ENCODE measurements at regions not wholly inside any gene's neighbourhood (a gene's known extent, or its start where the extent isn't known, plus 50 kb on each side); places are given as distances from the start of the nearest gene placed in this dataset.
"Not testable (repeated sequence)": the region's sequence is repeated elsewhere in the genome, so short reads cannot be mapped to it uniquely, and the experiment has no call there.

DNA sequence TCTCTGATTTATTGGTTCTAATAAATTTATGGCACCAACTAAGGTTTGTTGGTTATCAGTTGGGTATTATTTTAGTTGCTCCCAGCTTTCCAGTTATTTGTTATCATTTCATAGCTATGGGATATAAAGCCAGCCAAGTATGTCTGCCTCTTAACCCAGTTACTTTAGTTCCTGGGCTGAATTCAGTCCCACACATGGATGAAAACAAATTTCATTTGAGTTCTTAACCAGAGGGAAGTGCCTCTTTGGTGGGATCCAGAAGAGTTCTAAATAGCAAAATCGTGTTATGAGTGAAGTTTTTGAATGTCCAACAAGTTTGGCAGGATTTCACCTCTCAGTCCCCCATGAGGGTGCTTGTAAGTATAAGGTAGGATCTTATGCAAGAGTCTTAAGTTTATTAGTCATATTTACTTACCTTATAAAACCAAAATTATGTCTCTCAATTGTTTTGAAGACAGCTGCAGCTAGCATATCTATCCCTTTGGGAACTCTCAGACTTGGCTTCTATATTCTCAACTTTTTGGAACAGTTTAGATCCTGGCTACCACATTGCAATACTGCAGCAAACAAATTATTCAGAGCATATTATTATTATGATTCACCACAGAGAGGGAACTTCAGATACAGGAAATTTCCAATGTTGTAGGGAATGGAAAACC is 683.6 kb downstream of the BCKDHB start:
- no peak for TF ChIP-seq CTCF (IDR thresholded peaks at IDR 0.05; ENCODE audit: partially characterized antibody, unreplicated experiment)
- H3K9me3 Mint-ChIP-seq (ENCODE audit: unreplicated experiment): no peaks in the 10 kb centered on the region
- no peaks in the 10 kb centered on the region for H3K36me3 Mint-ChIP-seq (ENCODE audit: unreplicated experiment)
- H3K27me3 Mint-ChIP-seq (ENCODE audit: unreplicated experiment): no peaks in the 10 kb centered on the region
- no peak overlapping the region for H3K4me3 Mint-ChIP-seq (ENCODE audit: unreplicated experiment)
- no peak for DNase-seq
- H3K27ac Mint-ChIP-seq (ENCODE audit: unreplicated experiment): no peak overlapping the region
- no peaks in the 10 kb centered on the region for H3K4me1 Mint-ChIP-seq (ENCODE audit: low read depth, unreplicated experiment)

- not testable (repeated sequence) for DNase-seq; H3K27ac Mint-ChIP-seq (ENCODE audit: unreplicated experiment); H3K4me3 Mint-ChIP-seq (ENCODE audit: unreplicated experiment); H3K4me1 Mint-ChIP-seq (ENCODE audit: low read depth, unreplicated experiment); H3K27me3 Mint-ChIP-seq (ENCODE audit: unreplicated experiment); H3K9me3 Mint-ChIP-seq (ENCODE audit: unreplicated experiment); H3K36me3 Mint-ChIP-seq (ENCODE audit: unreplicated experiment)
These were observed 676.8 kb downstream of the BCKDHB start for GRCh38 chr6:80783271-80783670.

GRCh38 chr6:80771941-80772340 is 665.5 kb downstream of the BCKDHB start:
- Mint-ChIP-seq H3K27me3 (ENCODE audit: unreplicated experiment) (no peaks in the 10 kb centered on the region), H3K36me3 (ENCODE audit: unreplicated experiment) (no peaks in the 10 kb centered on the region), H3K4me3 (ENCODE audit: unreplicated experiment) (no peak overlapping the region), H3K9me3 (ENCODE audit: unreplicated experiment) (no peaks in the 10 kb centered on the region), H3K27ac (ENCODE audit: unreplicated experiment) (no peak overlapping the region), H3K4me1 (ENCODE audit: low read depth, unreplicated experiment) (no peaks in the 10 kb centered on the region)
- TF ChIP-seq CTCF (IDR thresholded peaks at IDR 0.05; ENCODE audit: partially characterized antibody, unreplicated experiment): no peak
- no peak for DNase-seq

- H3K4me3 Mint-ChIP-seq (ENCODE audit: unreplicated experiment): no peak overlapping the region
- no peak for DNase-seq
- H3K9me3 Mint-ChIP-seq (ENCODE audit: unreplicated experiment): no peaks in the 10 kb centered on the region
- H3K27ac Mint-ChIP-seq (ENCODE audit: unreplicated experiment): no peak overlapping the region
- H3K36me3 Mint-ChIP-seq (ENCODE audit: unreplicated experiment): no peaks in the 10 kb centered on the region
- no peaks in the 10 kb centered on the region for H3K4me1 Mint-ChIP-seq (ENCODE audit: low read depth, unreplicated experiment)
- TF ChIP-seq CTCF (IDR thresholded peaks at IDR 0.05; ENCODE audit: partially characterized antibody, unreplicated experiment): no peak
- no peaks in the 10 kb centered on the region for H3K27me3 Mint-ChIP-seq (ENCODE audit: unreplicated experiment)
These were observed 662.6 kb downstream of the BCKDHB start for GRCh38 chr6:80769106-80769505.

GRCh38 chr6:80767808-80768207 is 661.3 kb downstream of the BCKDHB start:
- Mint-ChIP-seq H3K4me1 (ENCODE audit: low read depth, unreplicated experiment) (no peaks in the 10 kb centered on the region), H3K27ac (ENCODE audit: unreplicated experiment) (no peak overlapping the region), H3K36me3 (ENCODE audit: unreplicated experiment) (no peaks in the 10 kb centered on the region), H3K4me3 (ENCODE audit: unreplicated experiment) (no peak overlapping the region), H3K27me3 (ENCODE audit: unreplicated experiment) (no peaks in the 10 kb centered on the region), H3K9me3 (ENCODE audit: unreplicated experiment) (no peaks in the 10 kb centered on the region)
- DNase-seq: no peak
- TF ChIP-seq CTCF (IDR thresholded peaks at IDR 0.05; ENCODE audit: partially characterized antibody, unreplicated experiment): no peak

All from glutamatergic neuron (in vitro differentiated cells).